GM12891 (cell line): ENCODE measurements at regions not wholly inside any gene's neighbourhood (a gene's known extent, or its start where the extent isn't known, plus 50 kb on each side); places are given as distances from the start of the nearest gene placed in this dataset.

Experiments
- PAX5 ChIP-seq: IDR thresholded peaks from 2 replicates; pipeline ENCODE4 v1.6.1; 2011; ENCODE audit warnings: low read length, moderate library complexity, mild to moderate bottlenecking; ENCODE audit not compliant: insufficient read depth, severe bottlenecking
- POLR2A ChIP-seq: IDR thresholded peaks from 2 replicates; pipeline ENCODE4 v1.6.1; 2011; ENCODE audit warnings: low read depth, low read length, control low read depth
- POLR2AphosphoS5 ChIP-seq: IDR thresholded peaks from 2 replicates; pipeline ENCODE4 v1.6.1; 2011; ENCODE audit warnings: low read depth, low read length, control low read depth
- POU2F2 ChIP-seq: IDR thresholded peaks from 2 replicates; pipeline ENCODE4 v1.6.1; 2011; ENCODE audit warnings: low read depth, mild to moderate bottlenecking, control low read depth, low read length, moderate library complexity
- SPI1 ChIP-seq: IDR thresholded peaks from 2 replicates; pipeline ENCODE4 v1.6.1; 2011; ENCODE audit warnings: low read depth, low read length, control low read depth
- TAF1 ChIP-seq: IDR thresholded peaks from 2 replicates; pipeline ENCODE4 v1.6.1; 2011; ENCODE audit warnings: low read depth, low read length, control low read depth

DNA sequence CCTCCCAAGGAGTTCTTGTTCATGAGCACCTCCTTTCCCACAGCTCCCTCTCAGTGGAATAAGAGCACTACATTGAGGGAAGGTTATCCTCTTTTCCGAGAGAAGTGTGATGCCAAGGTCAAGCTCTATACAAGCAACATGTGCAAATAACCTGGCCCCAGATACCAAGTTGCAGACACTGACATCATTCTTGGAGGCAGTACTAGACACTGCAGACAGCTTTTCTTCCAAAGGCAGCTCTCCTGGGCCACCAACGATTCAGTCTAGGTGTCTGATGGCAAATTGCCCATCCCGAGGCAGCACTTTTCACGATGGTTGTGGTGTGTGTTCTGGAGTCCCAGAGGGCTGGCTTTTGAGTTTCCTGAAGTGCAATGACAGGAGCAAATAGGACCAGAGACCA is 384.9 kb downstream of the TLL1 start:
- TF ChIP-seq TAF1 (no peak), POLR2AphosphoS5 (no peak), POLR2A (no peak), SPI1 (no peak), POU2F2 (no peak), PAX5 (no peak)
